ENCODE measurements at regions not wholly inside any gene's neighbourhood (a gene's known extent, or its start where the extent isn't known, plus 50 kb on each side); places are given as distances from the start of the nearest gene placed in this dataset.

GRCh38 chr12:43255522-43256111, 296.4 kb downstream of the ADAMTS20 start:
- TF ChIP-seq CTCF (IDR thresholded peaks at IDR 0.05), result no peak
- TF ChIP-seq EZH2 (IDR thresholded peaks at IDR 0.05), result no peak
- TF ChIP-seq EZH2phosphoT487 (IDR thresholded peaks at IDR 0.05), result no peak
